ENCODE measurements at regions not wholly inside any gene's neighbourhood (a gene's known extent, or its start where the extent isn't known, plus 50 kb on each side); places are given as distances from the start of the nearest gene placed in this dataset.
"Not testable (repeated sequence)": the region's sequence is repeated elsewhere in the genome, so short reads cannot be mapped to it uniquely, and the experiment has no call there.

GRCh38 chr10:107546284-107546683, 381.8 kb upstream of the SORCS1 start:
- TF ChIP-seq ZNF274 (IDR thresholded peaks at IDR 0.05; ENCODE audit: low read depth, low read length), result no peak
- no peak overlapping the region for H3K4me3 ChIP-seq (ENCODE audit: low read length)

DNA sequence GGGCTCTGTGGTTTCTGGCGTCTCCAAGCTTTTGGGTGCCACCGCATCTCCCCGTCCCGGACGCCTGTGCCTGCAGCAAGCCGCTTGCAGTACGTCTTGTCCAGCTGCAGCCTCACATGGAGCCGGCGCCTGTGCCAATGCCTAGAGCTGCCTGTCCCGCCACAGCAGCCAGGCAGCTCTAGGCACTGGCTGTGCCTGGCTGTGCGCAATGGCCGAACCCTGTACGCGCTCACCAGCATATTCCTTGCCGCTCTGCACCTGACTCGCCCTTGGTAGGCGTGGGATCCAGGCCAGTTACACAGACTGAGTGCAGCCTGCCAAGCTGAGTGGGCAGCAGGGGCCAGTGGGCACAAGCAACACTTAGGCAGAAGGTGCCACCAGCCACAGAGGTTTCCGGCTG, 381.2 kb upstream of the SORCS1 start:
- no peak overlapping the region for H3K4me3 ChIP-seq (ENCODE audit: low read length)
- TF ChIP-seq ZNF274 (IDR thresholded peaks at IDR 0.05; ENCODE audit: low read depth, low read length), result no peak

- TF ChIP-seq ZNF274 (IDR thresholded peaks at IDR 0.05; ENCODE audit: low read depth, low read length), result no peak
- H3K4me3 ChIP-seq (ENCODE audit: low read length), result no peak overlapping the region
Measured at GRCh38 chr10:107544706-107545520, 380.4 kb upstream of the SORCS1 start.

GRCh38 chr10:107542607-107543006, 378.1 kb upstream of the SORCS1 start:
- no peak for TF ChIP-seq ZNF274 (IDR thresholded peaks at IDR 0.05; ENCODE audit: low read depth, low read length)
- no peak overlapping the region for H3K4me3 ChIP-seq (ENCODE audit: low read length)

DNA sequence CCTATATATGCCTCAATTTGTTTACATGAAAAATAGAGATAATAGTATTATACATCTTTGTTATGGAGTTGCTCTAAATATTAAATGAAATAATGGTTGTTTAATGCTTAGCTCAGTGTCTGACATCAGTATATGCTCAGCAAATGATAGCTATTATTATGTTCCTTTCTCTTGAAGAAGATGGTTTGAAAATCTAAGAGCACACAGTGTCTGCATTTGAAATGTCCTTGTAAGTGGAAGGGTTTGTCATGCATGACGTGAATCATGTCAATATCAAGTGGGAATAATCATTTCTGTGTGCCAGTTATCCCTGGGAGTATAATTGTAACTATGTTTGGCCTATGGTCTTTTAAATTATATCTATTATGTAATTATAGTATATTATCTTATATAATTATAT, 377.5 kb upstream of the SORCS1 start:
- no peak for TF ChIP-seq ZNF274 (IDR thresholded peaks at IDR 0.05; ENCODE audit: low read depth, low read length)
- H3K4me3 ChIP-seq (ENCODE audit: low read length), result no peak overlapping the region

DNA sequence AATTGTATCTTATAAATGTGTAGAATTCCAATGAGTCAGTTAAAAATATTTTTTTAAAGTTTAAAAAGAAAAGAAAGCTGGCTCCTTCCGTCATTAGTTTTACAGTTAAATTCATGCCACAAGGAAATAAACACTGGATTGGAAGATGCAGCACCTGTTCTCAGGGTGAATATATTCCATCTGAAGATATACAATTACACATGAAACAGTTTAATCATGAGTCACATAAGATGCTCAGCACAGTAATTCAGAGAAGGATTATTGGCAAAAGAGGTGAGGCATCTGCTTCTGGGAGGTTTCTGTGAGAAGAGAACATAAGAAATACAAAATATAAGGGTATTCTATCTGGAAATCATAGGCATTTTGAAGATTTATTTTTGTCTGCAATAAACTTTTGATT, 376.5 kb upstream of the SORCS1 start:
- no peak overlapping the region for H3K4me3 ChIP-seq (ENCODE audit: low read length)
- no peak for TF ChIP-seq ZNF274 (IDR thresholded peaks at IDR 0.05; ENCODE audit: low read depth, low read length)

DNA sequence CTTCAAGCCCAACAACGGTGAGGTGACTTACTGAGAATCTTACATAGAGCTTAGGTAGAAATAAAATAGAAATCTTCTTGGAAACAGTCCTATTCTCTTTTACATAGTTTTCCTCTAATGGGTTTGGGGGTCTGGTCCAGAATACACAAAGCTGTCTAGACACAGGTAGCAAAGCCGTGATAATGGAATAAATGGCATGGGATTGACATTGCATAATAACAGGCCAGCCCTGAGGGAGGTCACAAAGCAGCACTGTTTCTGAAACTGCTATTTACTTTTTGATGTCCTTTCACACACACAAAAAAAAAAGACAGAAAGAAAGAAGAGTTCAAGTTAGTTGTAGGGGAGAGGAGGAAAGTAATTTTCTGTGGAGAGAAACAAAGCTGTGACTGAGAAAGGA, 364.8 kb upstream of the SORCS1 start:
- no peak overlapping the region for H3K4me3 ChIP-seq (ENCODE audit: low read length)
- no peak for TF ChIP-seq ZNF274 (IDR thresholded peaks at IDR 0.05; ENCODE audit: low read depth, low read length)

DNA sequence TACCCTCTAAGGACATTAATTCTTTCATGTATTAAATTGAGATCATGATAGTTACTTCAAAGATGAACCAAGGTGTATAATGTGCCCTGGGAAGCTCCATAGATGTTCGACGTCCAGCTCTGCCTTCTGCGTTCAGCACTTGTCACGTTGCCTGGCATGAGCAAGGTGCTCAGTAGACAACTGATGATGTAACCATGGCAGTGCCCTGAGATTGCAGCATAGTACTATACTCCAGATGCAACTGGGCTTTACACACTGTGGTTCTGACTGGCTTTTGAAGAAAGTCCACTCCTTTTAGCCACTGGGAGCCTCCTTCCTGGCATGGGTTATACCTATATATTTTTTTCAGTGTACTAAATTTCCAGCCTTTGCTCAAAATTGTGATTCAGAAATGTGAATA, 355.8 kb upstream of the SORCS1 start:
- TF ChIP-seq ZNF274 (IDR thresholded peaks at IDR 0.05; ENCODE audit: low read depth, low read length), result no peak
- no peak overlapping the region for H3K4me3 ChIP-seq (ENCODE audit: low read length)

DNA sequence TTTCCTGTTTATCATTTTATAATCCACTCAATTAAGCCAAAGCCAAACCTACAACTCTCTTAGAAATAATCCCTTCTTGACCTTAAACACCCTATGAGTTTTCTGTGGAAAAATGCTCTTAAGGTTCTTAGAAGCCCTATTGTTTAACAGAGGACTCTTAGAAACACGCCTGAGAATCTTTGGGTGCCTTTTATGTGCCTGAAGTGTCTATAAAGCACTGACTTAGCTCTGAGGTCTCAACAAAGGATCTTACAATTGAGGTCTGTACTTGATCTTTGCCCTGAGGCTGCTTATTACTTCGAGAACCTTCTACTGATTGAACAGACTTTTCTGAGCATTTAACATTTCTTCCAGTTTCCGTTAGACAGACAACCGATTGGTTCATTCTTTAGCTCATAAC, 353.3 kb upstream of the SORCS1 start:
- no peak for TF ChIP-seq ZNF274 (IDR thresholded peaks at IDR 0.05; ENCODE audit: low read depth, low read length)
- no peak overlapping the region for H3K4me3 ChIP-seq (ENCODE audit: low read length)

- no peak overlapping the region for H3K4me3 ChIP-seq (ENCODE audit: low read length)
- no peak for TF ChIP-seq ZNF274 (IDR thresholded peaks at IDR 0.05; ENCODE audit: low read depth, low read length)
Measured at GRCh38 chr10:107516349-107516748, 351.8 kb upstream of the SORCS1 start.

DNA sequence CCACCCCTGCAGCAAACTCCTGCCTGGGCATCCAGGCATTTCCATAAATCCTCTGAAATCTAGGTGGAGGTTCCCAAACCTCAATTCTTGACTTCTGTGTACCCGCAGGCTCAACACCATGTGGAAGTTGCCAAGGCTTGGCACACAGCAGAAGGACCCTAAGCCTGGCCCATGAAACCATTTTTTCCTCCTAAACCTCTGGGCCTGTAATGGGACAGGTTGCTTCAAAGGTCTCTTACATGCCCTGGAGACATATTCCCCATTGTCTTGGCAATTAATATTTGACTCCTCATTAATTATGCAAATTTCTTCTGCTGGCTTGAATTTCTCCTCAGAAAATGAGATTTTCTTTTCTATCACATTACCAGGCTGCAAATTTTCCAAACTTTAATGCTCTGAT, 339.5 kb upstream of the SORCS1 start:
- H3K4me3 ChIP-seq (ENCODE audit: low read length), result not testable (repeated sequence)

DNA sequence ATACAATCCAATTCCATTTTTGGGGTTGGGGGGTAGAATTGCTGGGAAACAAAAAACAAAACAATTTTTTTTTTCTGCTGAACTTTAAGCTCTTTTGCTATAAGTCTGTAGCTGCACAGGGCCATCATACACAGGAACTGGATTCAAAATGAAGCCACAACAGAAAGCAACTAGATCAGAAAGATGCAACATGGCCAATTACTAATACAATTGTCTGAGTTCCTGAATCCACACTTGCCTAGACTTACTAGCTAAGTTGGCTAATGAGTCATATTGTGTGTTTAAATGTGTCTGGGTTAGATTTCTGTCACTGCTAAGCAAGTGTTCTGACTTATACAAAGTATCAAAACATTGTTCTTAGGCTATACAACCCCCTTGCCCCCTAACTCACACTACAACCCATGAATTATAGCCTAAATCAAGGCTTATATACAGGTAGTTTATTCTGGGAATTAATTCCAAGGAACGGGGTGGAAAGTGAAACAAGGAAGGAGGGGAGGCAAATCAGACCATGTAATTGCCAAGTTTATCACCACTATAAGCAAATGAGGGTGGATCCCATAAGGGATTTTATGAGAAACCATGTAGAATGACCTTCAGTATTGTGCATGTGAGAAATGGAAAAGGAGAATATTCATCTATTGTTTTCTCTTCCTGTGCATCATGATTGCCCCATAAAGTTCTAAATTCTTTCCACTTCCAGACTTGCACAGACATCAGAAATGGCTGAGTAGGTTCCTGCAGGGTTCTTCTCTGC, 337.9 kb upstream of the SORCS1 start:
- no peak for TF ChIP-seq ZNF274 (IDR thresholded peaks at IDR 0.05; ENCODE audit: low read depth, low read length)

GRCh38 chr10:107498983-107499382, 334.5 kb upstream of the SORCS1 start:
- no peak for TF ChIP-seq ZNF274 (IDR thresholded peaks at IDR 0.05; ENCODE audit: low read depth, low read length)
- no peak overlapping the region for H3K4me3 ChIP-seq (ENCODE audit: low read length)

More for the DNA sequence above, 337.9 kb upstream of the SORCS1 start:
- no peak overlapping the region for H3K4me3 ChIP-seq (ENCODE audit: low read length)

GRCh38 chr10:107497024-107497423, 332.5 kb upstream of the SORCS1 start:
- TF ChIP-seq ZNF274 (IDR thresholded peaks at IDR 0.05; ENCODE audit: low read depth, low read length), result no peak
- H3K4me3 ChIP-seq (ENCODE audit: low read length), result no peak overlapping the region

DNA sequence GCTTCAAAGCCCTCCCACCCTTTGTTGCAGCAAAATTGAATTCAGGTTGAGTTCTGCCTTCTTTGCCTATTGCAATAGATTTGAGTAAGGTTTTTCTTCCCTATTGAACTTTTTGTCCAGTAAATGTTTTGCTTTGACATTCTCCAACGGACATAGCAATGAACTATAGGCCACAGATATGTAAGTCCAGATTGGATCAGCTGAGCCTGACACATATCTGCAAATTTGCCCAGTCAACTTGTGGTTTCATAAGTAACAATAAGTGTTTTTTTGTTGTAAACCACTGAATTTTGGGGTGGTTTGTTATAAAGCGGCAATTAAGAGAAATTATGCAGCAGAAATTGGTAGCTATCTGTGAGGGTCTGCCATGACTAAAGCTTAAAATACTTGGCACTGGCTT, 332.1 kb upstream of the SORCS1 start:
- TF ChIP-seq ZNF274 (IDR thresholded peaks at IDR 0.05; ENCODE audit: low read depth, low read length), result no peak
- H3K4me3 ChIP-seq (ENCODE audit: low read length), result no peak overlapping the region

Measured in GM08714 (cell line).